ENCODE measurements at regions not wholly inside any gene's neighbourhood (a gene's known extent, or its start where the extent isn't known, plus 50 kb on each side); places are given as distances from the start of the nearest gene placed in this dataset.

DNA sequence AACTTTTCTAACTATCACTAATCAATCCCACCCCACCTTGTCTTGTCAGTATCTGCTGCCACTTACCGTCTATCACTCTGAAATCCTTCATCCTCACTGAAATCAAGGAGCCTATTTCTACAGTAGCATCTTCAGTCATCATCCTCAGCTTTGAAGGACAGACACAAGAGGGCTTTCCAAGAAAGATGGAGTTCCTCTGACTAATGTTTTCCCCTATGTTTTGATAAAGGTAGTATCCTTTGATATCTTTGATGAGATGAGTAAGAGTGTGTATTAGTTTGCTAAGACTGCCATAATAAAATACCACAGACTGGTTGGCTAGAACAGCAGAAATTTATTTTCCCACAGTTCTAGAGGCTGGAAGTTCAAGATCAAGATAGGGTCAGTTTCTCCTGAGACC, 101.8 kb upstream of the VAV3 start:
- no peak for TF ChIP-seq POLR2A (IDR thresholded peaks at IDR 0.05)
- TF ChIP-seq, protein P1, sequence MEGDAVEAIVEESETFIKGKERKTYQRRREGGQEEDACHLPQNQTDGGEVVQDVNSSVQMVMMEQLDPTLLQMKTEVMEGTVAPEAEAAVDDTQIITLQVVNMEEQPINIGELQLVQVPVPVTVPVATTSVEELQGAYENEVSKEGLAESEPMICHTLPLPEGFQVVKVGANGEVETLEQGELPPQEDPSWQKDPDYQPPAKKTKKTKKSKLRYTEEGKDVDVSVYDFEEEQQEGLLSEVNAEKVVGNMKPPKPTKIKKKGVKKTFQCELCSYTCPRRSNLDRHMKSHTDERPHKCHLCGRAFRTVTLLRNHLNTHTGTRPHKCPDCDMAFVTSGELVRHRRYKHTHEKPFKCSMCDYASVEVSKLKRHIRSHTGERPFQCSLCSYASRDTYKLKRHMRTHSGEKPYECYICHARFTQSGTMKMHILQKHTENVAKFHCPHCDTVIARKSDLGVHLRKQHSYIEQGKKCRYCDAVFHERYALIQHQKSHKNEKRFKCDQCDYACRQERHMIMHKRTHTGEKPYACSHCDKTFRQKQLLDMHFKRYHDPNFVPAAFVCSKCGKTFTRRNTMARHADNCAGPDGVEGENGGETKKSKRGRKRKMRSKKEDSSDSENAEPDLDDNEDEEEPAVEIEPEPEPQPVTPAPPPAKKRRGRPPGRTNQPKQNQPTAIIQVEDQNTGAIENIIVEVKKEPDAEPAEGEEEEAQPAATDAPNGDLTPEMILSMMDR (IDR thresholded peaks at IDR 0.05), result no peak
